HepG2 (cell line): ENCODE measurements at regions not wholly inside any gene's neighbourhood (a gene's known extent, or its start where the extent isn't known, plus 50 kb on each side); places are given as distances from the start of the nearest gene placed in this dataset.

Source experiments
- ATAC-seq: fragments of 200-7000 bp; cut with Tn5 transposase; 3 replicates; pipeline ENCODE4 v1.9.1; 2020; ENCODE audit warnings: mild to moderate bottlenecking, moderate library complexity
- BruUV-seq: library from RNA; stranded (reverse); fragments of 400-500 nt; replicated peaks from 2 replicates; lab custom pipeline; 2021; lab: Mats Ljungman, UMichigan
- CTCF ChIA-PET: fragments of 300-600 bp; formaldehyde crosslinking; extraction: SDS; loops from one replicate; lab custom pipeline; 2021; ENCODE audit warnings: low total read pairs, inconsistent platforms, low intra/inter-chr PET ratio; lab: Yijun Ruan, JAX
- POLR2A ChIA-PET: fragments of 350-600 bp; sonication (Branson Sonifier 250); formaldehyde crosslinking; loops from one replicate; lab custom pipeline; 2020; ENCODE audit warnings: antibody characterized with exemption, inconsistent platforms; lab: Yijun Ruan, JAX
- DNase-seq: peaks from one replicate; pipeline ENCODE4 v3.0.0-alpha.2; 2015; ENCODE audit warnings: low spot score
- FAIRE-seq: peaks from 3 replicates; lab custom pipeline; 2011; peaks lifted over from hg19 to GRCh38; lab: Jason Lieb, UNC
- H2AFZ ChIP-seq: one replicate; pipeline ENCODE4 v1.6.1; 2011; ENCODE audit warnings: low read length, inconsistent platforms
- H3K27ac ChIP-seq: fragments of 300-600 bp; 3 replicates; pipeline ENCODE4 v1.8.0; 2011; ENCODE audit warnings: mixed run types, mild to moderate bottlenecking, mixed read lengths, low read length, inconsistent platforms; ENCODE audit not compliant: insufficient read depth; ENCODE audit errors: extremely low read length
- H3K27me3 ChIP-seq, 2 experiments: fragments of 200-600 bp in 1 of 2; 2 replicates in 1 of 2; 3 replicates in 1 of 2; pipeline versions ENCODE4 v1.6.0 to v1.8.0; 2011; ENCODE audit warnings: low read length in 2 of 2, mild to moderate bottlenecking in 2 of 2, moderate library complexity in 2 of 2, inconsistent platforms in 1 of 2; ENCODE audit not compliant: insufficient read depth in 2 of 2, control insufficient read depth in 1 of 2
- H3K36me3 ChIP-seq, 2 experiments: fragments of 200-600 bp in 1 of 2; replicated peaks in 1 of 2; 2 replicates in 1 of 2; 3 replicates in 1 of 2; pipeline versions ENCODE4 v1.5.1 to v1.8.0; 2011; ENCODE audit warnings: low read length in 2 of 2, inconsistent platforms in 1 of 2; ENCODE audit not compliant: insufficient read depth in 2 of 2, control insufficient read depth in 1 of 2
- H3K4me1 ChIP-seq: 2 replicates; pipeline ENCODE4 v1.5.1; 2012; ENCODE audit warnings: low read length, inconsistent platforms; ENCODE audit not compliant: insufficient read depth
- H3K4me2 ChIP-seq: 2 replicates; pipeline ENCODE4 v1.6.0; 2011; ENCODE audit warnings: low read depth, low read length, inconsistent platforms
- H3K4me3 ChIP-seq, 3 experiments: fragments of 200-600 bp in 1 of 3; sonication (generic), shearing (Covaris generic) in 1 of 3; replicated peaks in 1 of 3; 2 replicates each; pipeline ENCODE4 v1.5.1; 2011 to 2016; ENCODE audit warnings: low read length in 3 of 3, inconsistent platforms in 2 of 3, low read depth in 2 of 3, mild to moderate bottlenecking in 2 of 3, control low read depth in 1 of 3, mixed read lengths in 1 of 3; ENCODE audit not compliant: insufficient read depth in 1 of 3
- H3K79me2 ChIP-seq: one replicate; pipeline ENCODE4 v1.6.1; 2011; ENCODE audit warnings: low read length, inconsistent platforms; ENCODE audit not compliant: insufficient read depth
- H3K9ac ChIP-seq: 2 replicates; pipeline ENCODE4 v1.6.0; 2011; ENCODE audit warnings: mild to moderate bottlenecking, low read depth, low read length, inconsistent platforms; ENCODE audit not compliant: insufficient read depth
- H3K9me3 ChIP-seq: 2 replicates; pipeline ENCODE4 v1.5.1; 2012; ENCODE audit warnings: mild to moderate bottlenecking, low read length
- H4K20me1 ChIP-seq: 2 replicates; pipeline ENCODE4 v1.6.0; 2011; ENCODE audit warnings: inconsistent platforms, mild to moderate bottlenecking, low read length, moderate library complexity; ENCODE audit not compliant: insufficient read depth
- DNMT3B ChIP-seq: conservative IDR thresholded peaks from 2 replicates; pipeline ENCODE4 v1.6.1; 2016; ENCODE audit warnings: missing biosample characterization, control low read depth
- MBD4 ChIP-seq: IDR thresholded peaks from 2 replicates; pipeline ENCODE4 v1.6.1; 2012; ENCODE audit warnings: low read length, inconsistent platforms, borderline replicate concordance
- PRDM10 ChIP-seq: sonication (generic); formaldehyde crosslinking; IDR thresholded peaks from 2 replicates; pipeline ENCODE4 v1.4.0; 2020; ENCODE audit warnings: low read depth, missing genetic modification reagents
- PREB ChIP-seq: sonication (generic); formaldehyde crosslinking; IDR thresholded peaks from 2 replicates; pipeline ENCODE4 v1.4.0; 2020; ENCODE audit warnings: missing genetic modification reagents
- XRCC5 ChIP-seq: fragments of 200-400 bp; formaldehyde crosslinking; optimal IDR thresholded peaks from 2 replicates; pipeline ENCODE3; 2017; ENCODE audit warnings: mild to moderate bottlenecking, low read length
- ZBTB10 ChIP-seq: sonication (generic); formaldehyde crosslinking; IDR thresholded peaks from 2 replicates; pipeline ENCODE4 v1.4.0; 2020; ENCODE audit warnings: missing genetic modification reagents, borderline replicate concordance
- ZNF446 ChIP-seq: sonication (generic); formaldehyde crosslinking; IDR thresholded peaks from 2 replicates; pipeline ENCODE4 v1.5.0; 2020; ENCODE audit warnings: mild to moderate bottlenecking, missing genetic modification reagents
- ZNF777 ChIP-seq: sonication (generic); formaldehyde crosslinking; IDR thresholded peaks from 2 replicates; pipeline ENCODE4 v1.4.0; 2020; ENCODE audit warnings: missing genetic modification reagents
- WGBS: methylation state at CpG from one replicate; pipeline ENCODE4 v1.1.6; 2017; ENCODE audit warnings: low lambda C conversion rate; 5-methylcytosine and 5-hydroxymethylcytosine counted together
- in situ Hi-C: cut with HindIII; loops from 2 replicates; pipeline ENCODE4 v1.10.0; 2017; ENCODE audit warnings: low pct_unique_long_range_greater_than_20kb; ENCODE audit not compliant: extremely low pct_ligation_motif_present
- intact Hi-C: fragments of 100-400 bp; cut with micrococcal nuclease; formaldehyde crosslinking; loops from one replicate; pipeline ENCODE4 v1.10.0; 2022; ENCODE audit not compliant: unreplicated experiment

GRCh38 chr2:191738003-191738402, 60.1 kb downstream of the NABP1 start:
- no peak for FAIRE-seq
- TF ChIP-seq XRCC5, result no peak
- no peak for TF ChIP-seq ZBTB10
- no peak for TF ChIP-seq ZNF446
- no peak for TF ChIP-seq MBD4
- TF ChIP-seq ZNF777, result no peak
- no peak for TF ChIP-seq PREB
- no peak for TF ChIP-seq DNMT3B (CRISPR knock-in tag)
- no peak for TF ChIP-seq PRDM10 (CRISPR knock-in tag)
- BruUV-seq, result no TSS peak
- Histone ChIP-seq H3K79me2 (no peaks in the 10 kb centered on the region), H3K36me3 (no peaks in the 10 kb centered on the region), H3K4me3 (no peak overlapping the region), H3K27ac (no peak overlapping the region), H3K9me3 (no peaks in the 10 kb centered on the region), H3K27me3 (0 out of 5 replicates have a peak, but pooled peaks cover 0 to 2% of the 10 kb centered on the region in 2 experiments), H3K9ac (no peak overlapping the region), H3K4me1 (no peaks in the 10 kb centered on the region), H2AFZ (no peak overlapping the region), H3K4me2 (no peak overlapping the region), H4K20me1 (no peaks in the 10 kb centered on the region)
- ChIA-PET POLR2A (no interaction called here), CTCF (no interaction called here)
- no peak for DNase-seq
- in situ Hi-C loops, result no loop called here
- WGBS, result 37% methylated on average over 3 of the region's 3 CpGs
- intact Hi-C loops, result no loop called here
- no peak for ATAC-seq
